ENCODE measurements at regions not wholly inside any gene's neighbourhood (a gene's known extent, or its start where the extent isn't known, plus 50 kb on each side); places are given as distances from the start of the nearest gene placed in this dataset.

DNA sequence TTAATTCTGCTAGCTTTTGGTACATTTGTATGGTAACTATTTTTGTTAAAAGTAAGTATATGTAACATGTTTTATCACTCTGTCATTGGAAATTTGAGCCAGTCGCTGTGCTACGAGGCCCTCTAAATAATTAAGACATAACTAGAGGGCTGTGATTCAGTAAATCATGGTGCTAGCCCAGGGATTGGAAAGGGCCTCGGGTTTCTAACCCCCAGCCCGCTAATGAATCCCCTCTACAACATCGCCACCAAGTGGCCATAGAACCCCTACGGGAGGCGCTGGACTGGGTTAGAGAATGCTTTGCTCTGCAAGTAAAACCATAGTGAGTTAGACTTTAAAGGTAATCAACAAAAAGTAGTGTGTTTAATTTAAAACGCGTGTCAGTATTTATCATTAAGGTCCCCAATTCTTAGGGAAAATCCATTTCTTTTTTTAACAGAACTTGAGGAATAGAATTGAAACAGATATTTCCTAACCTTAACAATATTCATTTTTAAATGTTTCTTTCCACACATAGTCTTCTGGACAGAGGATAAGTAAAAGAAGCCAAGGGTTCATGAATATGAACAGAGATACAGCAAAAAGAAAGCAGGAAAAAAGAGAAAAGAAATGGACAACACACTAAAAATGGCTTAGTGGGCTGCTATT is 744.7 kb downstream of the EPHA3 start:
- no TSS peak for BruUV-seq (replicated peaks)
- Histone ChIP-seq H3K4me1 (ENCODE audit: insufficient read depth, low read length) (no peaks in the 10 kb centered on the region), H3K4me2 (ENCODE audit: low read depth, low read length) (no peak overlapping the region), H3K27me3 (ENCODE audit: control insufficient read depth in 1 of 2, insufficient read depth in 2 of 2, low read length in 2 of 2) (no peaks in the 10 kb centered on the region; a peak in 1 of 5 replicates), H3K36me3 (replicated peaks in 1 of 2; ENCODE audit: control insufficient read depth in 1 of 2, insufficient read depth in 2 of 2, low read length in 2 of 2) (no peaks in the 10 kb centered on the region), H3K4me3 (replicated peaks in 1 of 3; ENCODE audit: insufficient read depth in 1 of 3, low read depth in 2 of 3, low read length in 3 of 3) (no peak overlapping the region), H3K79me2 (ENCODE audit: insufficient read depth, low read length) (no peaks in the 10 kb centered on the region), H4K20me1 (ENCODE audit: insufficient read depth, low read length) (no peaks in the 10 kb centered on the region), H3K27ac (ENCODE audit: extremely low read length, insufficient read depth, low read length) (no peak overlapping the region), H3K9ac (ENCODE audit: insufficient read depth, low read depth, low read length) (no peak overlapping the region), H2AFZ (ENCODE audit: low read length) (no peak overlapping the region), H3K9me3 (ENCODE audit: low read length) (no peaks in the 10 kb centered on the region)
- ATAC-seq, result peak; percentile 95
- in situ Hi-C loops (cut with HindIII; ENCODE audit: extremely low pct_ligation_motif_present, low pct_unique_long_range_greater_than_20kb) (loop anchor here (25.0 kb wide), 1 partner anchor 1640 kb away; no protein-coding TSS in a partner anchor), intact Hi-C loops (cut with micrococcal nuclease; ENCODE audit: unreplicated experiment) (loop anchor here (1.0 to 10.0 kb wide), 4 partner anchors 240 to 1635 kb away; partner anchors contain the start of gene EPHA3)
- POLR2A ChIA-PET, result no interaction called here
- CTCF ChIA-PET (ENCODE audit: low intra/inter-chr PET ratio, low total read pairs), result interaction anchor here (1.2 kb wide), 1 partner anchor 290 kb away, joined by 3 read pairs; no protein-coding TSS in a partner anchor
- peak; percentile 36 for DNase-seq (ENCODE audit: low spot score)
- WGBS (ENCODE audit: low lambda C conversion rate), result under 1% methylated on average over 9 of the region's 9 CpGs
- FAIRE-seq, result peak; percentile 62
- TF ChIP-seq, protein P1, sequence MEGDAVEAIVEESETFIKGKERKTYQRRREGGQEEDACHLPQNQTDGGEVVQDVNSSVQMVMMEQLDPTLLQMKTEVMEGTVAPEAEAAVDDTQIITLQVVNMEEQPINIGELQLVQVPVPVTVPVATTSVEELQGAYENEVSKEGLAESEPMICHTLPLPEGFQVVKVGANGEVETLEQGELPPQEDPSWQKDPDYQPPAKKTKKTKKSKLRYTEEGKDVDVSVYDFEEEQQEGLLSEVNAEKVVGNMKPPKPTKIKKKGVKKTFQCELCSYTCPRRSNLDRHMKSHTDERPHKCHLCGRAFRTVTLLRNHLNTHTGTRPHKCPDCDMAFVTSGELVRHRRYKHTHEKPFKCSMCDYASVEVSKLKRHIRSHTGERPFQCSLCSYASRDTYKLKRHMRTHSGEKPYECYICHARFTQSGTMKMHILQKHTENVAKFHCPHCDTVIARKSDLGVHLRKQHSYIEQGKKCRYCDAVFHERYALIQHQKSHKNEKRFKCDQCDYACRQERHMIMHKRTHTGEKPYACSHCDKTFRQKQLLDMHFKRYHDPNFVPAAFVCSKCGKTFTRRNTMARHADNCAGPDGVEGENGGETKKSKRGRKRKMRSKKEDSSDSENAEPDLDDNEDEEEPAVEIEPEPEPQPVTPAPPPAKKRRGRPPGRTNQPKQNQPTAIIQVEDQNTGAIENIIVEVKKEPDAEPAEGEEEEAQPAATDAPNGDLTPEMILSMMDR (CRISPR knock-in tag; IDR thresholded peaks at IDR 0.05), result peak; percentile 75
- TF ChIP-seq RAD21 (CRISPR knock-in tag; IDR thresholded peaks at IDR 0.05), result peak; percentile 47; the same call in 1 of the 2 replicates
- TF ChIP-seq ZNF607 (CRISPR knock-in tag; IDR thresholded peaks at IDR 0.05; ENCODE audit: borderline replicate concordance), result no peak
- peak; percentile 83 for TF ChIP-seq STAG1 (CRISPR knock-in tag; IDR thresholded peaks at IDR 0.05)
- TF ChIP-seq SMC3 (IDR thresholded peaks at IDR 0.05; ENCODE audit: low read length), result peak; percentile 65

GRCh38 chr3:89859757-89860156 is 752.3 kb downstream of the EPHA3 start:
- no peak for FAIRE-seq
- Histone ChIP-seq H3K36me3 (replicated peaks in 1 of 2; ENCODE audit: control insufficient read depth in 1 of 2, insufficient read depth in 2 of 2, low read length in 2 of 2) (no peaks in the 10 kb centered on the region), H3K27ac (ENCODE audit: extremely low read length, insufficient read depth, low read length) (no peak overlapping the region), H3K4me3 (replicated peaks in 1 of 3; ENCODE audit: insufficient read depth in 1 of 3, low read depth in 2 of 3, low read length in 3 of 3) (no peak overlapping the region), H3K79me2 (ENCODE audit: insufficient read depth, low read length) (no peaks in the 10 kb centered on the region), H3K4me1 (ENCODE audit: insufficient read depth, low read length) (no peaks in the 10 kb centered on the region), H3K9ac (ENCODE audit: insufficient read depth, low read depth, low read length) (no peak overlapping the region), H4K20me1 (ENCODE audit: insufficient read depth, low read length) (no peaks in the 10 kb centered on the region), H3K9me3 (ENCODE audit: low read length) (no peaks in the 10 kb centered on the region), H2AFZ (ENCODE audit: low read length) (no peak overlapping the region), H3K27me3 (ENCODE audit: control insufficient read depth in 1 of 2, insufficient read depth in 2 of 2, low read length in 2 of 2) (no peaks in the 10 kb centered on the region), H3K4me2 (ENCODE audit: low read depth, low read length) (no peak overlapping the region)
- in situ Hi-C loops (cut with HindIII; ENCODE audit: extremely low pct_ligation_motif_present, low pct_unique_long_range_greater_than_20kb), result loop anchor here (25.0 kb wide), 1 partner anchor 1647 kb away; no protein-coding TSS in a partner anchor
- ATAC-seq, result no peak
- intact Hi-C loops (cut with micrococcal nuclease; ENCODE audit: unreplicated experiment), result loop anchor here (10.0 kb wide), 1 partner anchor 755 kb away; the partner anchor contains the start of gene EPHA3
- 5% methylated on average over 2 of the region's 2 CpGs for WGBS (ENCODE audit: low lambda C conversion rate)
- CTCF ChIA-PET (ENCODE audit: low intra/inter-chr PET ratio, low total read pairs), result no interaction called here
- BruUV-seq (replicated peaks), result no TSS peak
- DNase-seq (ENCODE audit: low spot score), result no peak
- POLR2A ChIA-PET, result no interaction called here
- TF ChIP-seq, protein P2, sequence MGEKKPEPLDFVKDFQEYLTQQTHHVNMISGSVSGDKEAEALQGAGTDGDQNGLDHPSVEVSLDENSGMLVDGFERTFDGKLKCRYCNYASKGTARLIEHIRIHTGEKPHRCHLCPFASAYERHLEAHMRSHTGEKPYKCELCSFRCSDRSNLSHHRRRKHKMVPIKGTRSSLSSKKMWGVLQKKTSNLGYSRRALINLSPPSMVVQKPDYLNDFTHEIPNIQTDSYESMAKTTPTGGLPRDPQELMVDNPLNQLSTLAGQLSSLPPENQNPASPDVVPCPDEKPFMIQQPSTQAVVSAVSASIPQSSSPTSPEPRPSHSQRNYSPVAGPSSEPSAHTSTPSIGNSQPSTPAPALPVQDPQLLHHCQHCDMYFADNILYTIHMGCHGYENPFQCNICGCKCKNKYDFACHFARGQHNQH (CRISPR knock-in tag; IDR thresholded peaks at IDR 0.05), result no peak
- TF ChIP-seq SYNCRIP (IDR thresholded peaks at IDR 0.05; ENCODE audit: insufficient read depth, low read depth, low read length), result no peak
- no peak for TF ChIP-seq NRL (CRISPR knock-in tag; IDR thresholded peaks at IDR 0.05; ENCODE audit: borderline replicate concordance)
- no peak for TF ChIP-seq ZBTB7A (CRISPR knock-in tag; IDR thresholded peaks at IDR 0.05)
- TF ChIP-seq DNMT3B (CRISPR knock-in tag; conservative IDR thresholded peaks at IDR 0.05), result no peak

Data from HepG2 (cell line).